Esophagus squamous epithelium (tissue), 5 donors: ENCODE measurements at regions not wholly inside any gene's neighbourhood (a gene's known extent, or its start where the extent isn't known, plus 50 kb on each side); places are given as distances from the start of the nearest gene placed in this dataset.
"Not testable (repeated sequence)": the region's sequence is repeated elsewhere in the genome, so short reads cannot be mapped to it uniquely, and the experiment has no call there.

ENCODE experiments used
- DNase-seq: peaks from one replicate; lab custom pipeline; 2025; lab: John Stamatoyannopoulos, UW
- H3K27ac ChIP-seq, 4 donors: fragments of 200-600 bp; sonication (generic); one replicate each; pipeline ENCODE4 v1.5.1; 2016 to 2019; ENCODE audit warnings: mild to moderate bottlenecking in 1 of 4
- H3K27me3 ChIP-seq, 4 donors: fragments of 200-600 bp; sonication (generic); 1 replicate in 3 of 4; 2 replicates in 1 of 4; pipeline versions ENCODE4 v1.5.1 to v1.6.0; 2017 to 2021; ENCODE audit warnings: antibody characterized with exemption in 1 of 4
- H3K36me3 ChIP-seq, 3 donors: fragments of 200-600 bp; sonication (generic); one replicate each; pipeline ENCODE4 v1.5.1; 2016 to 2019
- H3K4me1 ChIP-seq, 3 donors: fragments of 200-600 bp; sonication (generic); one replicate each; pipeline ENCODE4 v1.5.1; 2017 to 2019
- H3K4me3 ChIP-seq, 4 donors: fragments of 200-600 bp; sonication (generic); 1 replicate in 3 of 4; 2 replicates in 1 of 4; pipeline ENCODE4 v1.5.1; 2016 to 2019; ENCODE audit warnings: mild to moderate bottlenecking in 2 of 4, moderate library complexity in 1 of 4
- H3K9me3 ChIP-seq, 3 donors: fragments of 200-600 bp; sonication (generic); one replicate each; pipeline ENCODE4 v1.5.1; 2016 to 2019
- CTCF ChIP-seq, 6 experiments: fragments of 450-650 bp in 4 of 6; fragments of 200-600 bp in 2 of 6; sonication (generic) in 2 of 6; IDR thresholded peaks; one replicate each; pipeline ENCODE4 v1.5.1; 2016 to 2019; ENCODE audit warnings: antibody characterized with exemption in 6 of 6, mild to moderate bottlenecking in 4 of 6, moderate library complexity in 4 of 6
- POLR2A ChIP-seq, 4 donors: fragments of 450-650 bp; IDR thresholded peaks; one replicate each; pipeline ENCODE4 v1.6.1; 2017; ENCODE audit warnings: antibody characterized with exemption in 4 of 4, mild to moderate bottlenecking in 4 of 4, moderate library complexity in 3 of 4
- WGBS, 2 donors: methylation state at CpG; one replicate each; pipeline ENCODE4 v1.1.5; 2018; 5-methylcytosine and 5-hydroxymethylcytosine counted together
- intact Hi-C: fragments of 100-400 bp; cut with DNase I; formaldehyde crosslinking; loops from one replicate; pipeline ENCODE4 v1.15.0; 2022
- donor health status: DM: yes; HTN: yes; CAD: no.

- WGBS, 2 donors, result 83 to 87% methylated on average over 5 of the region's 5 CpGs
- H3K36me3 ChIP-seq, result peaks cover 0 to 12% (median 0%) of the 10 kb centered on the region in 3 donors
- H3K27ac ChIP-seq, result no peak overlapping the region
- H3K27me3 ChIP-seq, result no peaks in the 10 kb centered on the region
- H3K9me3 ChIP-seq, result no peaks in the 10 kb centered on the region
- peaks cover 0 to 46% (median 12%) of the 10 kb centered on the region in 3 donors for H3K4me1 ChIP-seq
- intact Hi-C loops, result no loop called here
- TF ChIP-seq POLR2A (IDR thresholded peaks at IDR 0.05) (no peak), CTCF (IDR thresholded peaks at IDR 0.05) (no peak)
- DNase-seq, result no peak
- H3K4me3 ChIP-seq, result no peak overlapping the region
These were observed 120.0 kb downstream of the UTRN start for GRCh38 chr6:144405163-144405562.

- Histone ChIP-seq H3K4me1 (peaks cover 0 to 36% (median 16%) of the 10 kb centered on the region in 3 donors), H3K4me3 (no peak overlapping the region), H3K27me3 (no peaks in the 10 kb centered on the region), H3K9me3 (no peaks in the 10 kb centered on the region), H3K36me3 (peaks cover 0 to 12% (median 0%) of the 10 kb centered on the region in 3 donors), H3K27ac (no peak overlapping the region)
- DNase-seq, result no peak
- WGBS, 2 donors, result 80 to 93% methylated on average over 3 of the region's 3 CpGs
- TF ChIP-seq POLR2A (IDR thresholded peaks at IDR 0.05) (no peak), CTCF (IDR thresholded peaks at IDR 0.05) (no peak)
- intact Hi-C loops, result no loop called here
These were observed 121.7 kb downstream of the UTRN start for GRCh38 chr6:144406796-144407195.

GRCh38 chr6:144408161-144408560, 123.0 kb downstream of the UTRN start:
- H3K36me3 ChIP-seq, result peaks cover 0 to 10% (median 0%) of the 10 kb centered on the region in 3 donors
- H3K4me3 ChIP-seq, result no peak overlapping the region
- intact Hi-C loops, result no loop called here
- 80 to 82% methylated on average over 6 of the region's 6 CpGs for WGBS, 2 donors
- no peaks in the 10 kb centered on the region for H3K27me3 ChIP-seq
- no peak overlapping the region for H3K27ac ChIP-seq
- DNase-seq, result no peak
- H3K9me3 ChIP-seq, result no peaks in the 10 kb centered on the region
- peaks cover 0 to 40% (median 16%) of the 10 kb centered on the region in 3 donors for H3K4me1 ChIP-seq
- no peak for TF ChIP-seq CTCF (IDR thresholded peaks at IDR 0.05)
- no peak for TF ChIP-seq POLR2A (IDR thresholded peaks at IDR 0.05)

GRCh38 chr6:144410059-144410458, 124.9 kb downstream of the UTRN start:
- Histone ChIP-seq H3K9me3 (no peaks in the 10 kb centered on the region), H3K36me3 (no peaks in the 10 kb centered on the region), H3K27me3 (no peaks in the 10 kb centered on the region), H3K4me3 (no peak overlapping the region), H3K27ac (no peak overlapping the region), H3K4me1 (peaks cover 0 to 35% (median 12%) of the 10 kb centered on the region in 3 donors)
- DNase-seq, result no peak
- intact Hi-C loops, result no loop called here
- no peak for TF ChIP-seq CTCF (IDR thresholded peaks at IDR 0.05)
- TF ChIP-seq POLR2A (IDR thresholded peaks at IDR 0.05), result no peak

- intact Hi-C loops, H3K9me3 ChIP-seq, H3K4me3 ChIP-seq, H3K27ac ChIP-seq, DNase-seq, H3K27me3 ChIP-seq, H3K36me3 ChIP-seq: not testable (repeated sequence)
- peaks cover 0 to 35% (median 14%) of the 10 kb centered on the region in 3 donors for H3K4me1 ChIP-seq
- WGBS, 2 donors, result 95 to 100% methylated on average over 1 to 2 of the region's 2 CpGs
These were observed 125.4 kb downstream of the UTRN start for GRCh38 chr6:144410574-144410973.
